ENCODE measurements at regions not wholly inside any gene's neighbourhood (a gene's known extent, or its start where the extent isn't known, plus 50 kb on each side); places are given as distances from the start of the nearest gene placed in this dataset.

GRCh38 chr6:68247782-68248181 is 387.3 kb upstream of the ADGRB3 start:
- ATAC-seq (ENCODE audit: low FRiP score) (no peak), DNase-seq (ENCODE audit: low spot score) (no peak)
- no peak for TF ChIP-seq CTCF (IDR thresholded peaks at IDR 0.05)

- ATAC-seq (ENCODE audit: low FRiP score) = no peak
- TF ChIP-seq CTCF (IDR thresholded peaks at IDR 0.05) = no peak
Measured at GRCh38 chr6:68240726-68241125, 394.4 kb upstream of the ADGRB3 start.

GRCh38 chr6:68239034-68239433 is 396.0 kb upstream of the ADGRB3 start:
- DNase-seq (ENCODE audit: low spot score) = no peak
- TF ChIP-seq CTCF (IDR thresholded peaks at IDR 0.05) = no peak
- no peak for ATAC-seq (ENCODE audit: low FRiP score)

More at GRCh38 chr6:68240726-68241125, 394.4 kb upstream of the ADGRB3 start:
- no peak for DNase-seq (ENCODE audit: low spot score)

- peak; percentile 72 for ATAC-seq (ENCODE audit: low FRiP score)
Measured at GRCh38 chr6:68238097-68238601, 396.9 kb upstream of the ADGRB3 start.

GRCh38 chr6:68237205-68237604 is 397.9 kb upstream of the ADGRB3 start:
- DNase-seq (ENCODE audit: low spot score) (no peak), ATAC-seq (ENCODE audit: low FRiP score) (no peak)
- no peak for TF ChIP-seq CTCF (IDR thresholded peaks at IDR 0.05)

More at GRCh38 chr6:68238097-68238601, 396.9 kb upstream of the ADGRB3 start:
- no peak for DNase-seq (ENCODE audit: low spot score)
- no peak for TF ChIP-seq CTCF (IDR thresholded peaks at IDR 0.05)

- no peak for TF ChIP-seq CTCF (IDR thresholded peaks at IDR 0.05)
- DNase-seq (ENCODE audit: low spot score) (no peak), ATAC-seq (ENCODE audit: low FRiP score) (no peak)
Measured at GRCh38 chr6:68235326-68235784, 399.7 kb upstream of the ADGRB3 start.

GRCh38 chr6:68233623-68234022 is 401.5 kb upstream of the ADGRB3 start:
- ATAC-seq (ENCODE audit: low FRiP score) (peak; percentile 66), DNase-seq (ENCODE audit: low spot score) (no peak)
- TF ChIP-seq CTCF (IDR thresholded peaks at IDR 0.05) = no peak
